Panc1 (cell line): ENCODE measurements at regions not wholly inside any gene's neighbourhood (a gene's known extent, or its start where the extent isn't known, plus 50 kb on each side); places are given as distances from the start of the nearest gene placed in this dataset.

Experiments
- POLR2AphosphoS5 ChIP-seq: IDR thresholded peaks from 2 replicates; pipeline ENCODE4 v1.6.1; 2012; ENCODE audit warnings: mild to moderate bottlenecking, low read depth, low read length, moderate library complexity
- SIN3A ChIP-seq: IDR thresholded peaks from 2 replicates; pipeline ENCODE4 v1.6.1; 2012; ENCODE audit warnings: low read depth, mild to moderate bottlenecking, low read length, moderate library complexity, borderline replicate concordance; ENCODE audit not compliant: insufficient read depth
- TCF7L2 ChIP-seq: IDR thresholded peaks from 2 replicates; pipeline ENCODE4 v1.6.1; 2011; ENCODE audit warnings: mild to moderate bottlenecking, low read depth, low read length, inconsistent platforms
- TF ChIP-seq, protein P1 (sequence below): fragments of 450-650 bp; IDR thresholded peaks from 2 replicates; pipeline ENCODE4 v1.5.1; 2017; ENCODE audit warnings: mild to moderate bottlenecking

DNA sequence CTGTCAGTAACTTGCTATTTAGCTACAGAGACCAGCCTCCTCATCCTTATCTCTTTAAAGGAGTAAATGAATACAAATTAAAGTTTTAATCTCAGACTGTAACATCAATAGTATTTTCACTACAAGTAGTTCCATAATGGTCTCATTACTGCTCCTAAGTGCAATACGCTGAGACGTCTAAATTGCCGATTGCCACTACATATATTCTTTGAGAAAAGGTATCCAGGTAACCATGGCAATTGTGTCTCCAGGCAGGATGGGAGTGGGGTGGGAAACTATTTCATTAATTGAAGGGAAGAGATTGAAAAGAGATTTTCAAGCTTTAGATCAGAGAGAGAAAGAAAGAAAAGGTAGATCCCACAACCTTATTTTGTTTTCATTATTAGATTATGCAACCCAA, 65.5 kb upstream of the PPP2R2B start:
- TF ChIP-seq, protein P1, sequence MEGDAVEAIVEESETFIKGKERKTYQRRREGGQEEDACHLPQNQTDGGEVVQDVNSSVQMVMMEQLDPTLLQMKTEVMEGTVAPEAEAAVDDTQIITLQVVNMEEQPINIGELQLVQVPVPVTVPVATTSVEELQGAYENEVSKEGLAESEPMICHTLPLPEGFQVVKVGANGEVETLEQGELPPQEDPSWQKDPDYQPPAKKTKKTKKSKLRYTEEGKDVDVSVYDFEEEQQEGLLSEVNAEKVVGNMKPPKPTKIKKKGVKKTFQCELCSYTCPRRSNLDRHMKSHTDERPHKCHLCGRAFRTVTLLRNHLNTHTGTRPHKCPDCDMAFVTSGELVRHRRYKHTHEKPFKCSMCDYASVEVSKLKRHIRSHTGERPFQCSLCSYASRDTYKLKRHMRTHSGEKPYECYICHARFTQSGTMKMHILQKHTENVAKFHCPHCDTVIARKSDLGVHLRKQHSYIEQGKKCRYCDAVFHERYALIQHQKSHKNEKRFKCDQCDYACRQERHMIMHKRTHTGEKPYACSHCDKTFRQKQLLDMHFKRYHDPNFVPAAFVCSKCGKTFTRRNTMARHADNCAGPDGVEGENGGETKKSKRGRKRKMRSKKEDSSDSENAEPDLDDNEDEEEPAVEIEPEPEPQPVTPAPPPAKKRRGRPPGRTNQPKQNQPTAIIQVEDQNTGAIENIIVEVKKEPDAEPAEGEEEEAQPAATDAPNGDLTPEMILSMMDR, result no peak
- TF ChIP-seq POLR2AphosphoS5, result no peak
- no peak for TF ChIP-seq TCF7L2
- TF ChIP-seq SIN3A, result no peak
